ENCODE measurements at regions not wholly inside any gene's neighbourhood (a gene's known extent, or its start where the extent isn't known, plus 50 kb on each side); places are given as distances from the start of the nearest gene placed in this dataset.

GRCh38 chr14:44795725-44796124 is 166.0 kb downstream of the KLHL28 start:
- TF ChIP-seq, protein P1, sequence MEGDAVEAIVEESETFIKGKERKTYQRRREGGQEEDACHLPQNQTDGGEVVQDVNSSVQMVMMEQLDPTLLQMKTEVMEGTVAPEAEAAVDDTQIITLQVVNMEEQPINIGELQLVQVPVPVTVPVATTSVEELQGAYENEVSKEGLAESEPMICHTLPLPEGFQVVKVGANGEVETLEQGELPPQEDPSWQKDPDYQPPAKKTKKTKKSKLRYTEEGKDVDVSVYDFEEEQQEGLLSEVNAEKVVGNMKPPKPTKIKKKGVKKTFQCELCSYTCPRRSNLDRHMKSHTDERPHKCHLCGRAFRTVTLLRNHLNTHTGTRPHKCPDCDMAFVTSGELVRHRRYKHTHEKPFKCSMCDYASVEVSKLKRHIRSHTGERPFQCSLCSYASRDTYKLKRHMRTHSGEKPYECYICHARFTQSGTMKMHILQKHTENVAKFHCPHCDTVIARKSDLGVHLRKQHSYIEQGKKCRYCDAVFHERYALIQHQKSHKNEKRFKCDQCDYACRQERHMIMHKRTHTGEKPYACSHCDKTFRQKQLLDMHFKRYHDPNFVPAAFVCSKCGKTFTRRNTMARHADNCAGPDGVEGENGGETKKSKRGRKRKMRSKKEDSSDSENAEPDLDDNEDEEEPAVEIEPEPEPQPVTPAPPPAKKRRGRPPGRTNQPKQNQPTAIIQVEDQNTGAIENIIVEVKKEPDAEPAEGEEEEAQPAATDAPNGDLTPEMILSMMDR (IDR thresholded peaks at IDR 0.05): no peak
- TF ChIP-seq POLR2AphosphoS5 (IDR thresholded peaks at IDR 0.05): no peak
- TF ChIP-seq POLR2A (IDR thresholded peaks at IDR 0.05): no peak

Measured in prostate gland (tissue), 2 donors.